SK-N-SH treated with all-trans-retinoic acid at 6 μM for 48 hours (cell line): ENCODE measurements at regions not wholly inside any gene's neighbourhood (a gene's known extent, or its start where the extent isn't known, plus 50 kb on each side); places are given as distances from the start of the nearest gene placed in this dataset.

Experiments used
- ESRRG ChIP-seq: fragments of 250-450 bp; sonication (Bioruptor Pico); IDR thresholded peaks from 2 replicates; pipeline ENCODE4 v1.6.1; 2021; ENCODE audit warnings: mild to moderate bottlenecking
- RARB ChIP-seq: fragments of 250-450 bp; sonication (Bioruptor Pico); IDR thresholded peaks from 2 replicates; pipeline ENCODE4 v1.8.0; 2021; ENCODE audit warnings: mild to moderate bottlenecking, moderate library complexity
- SNAI2 ChIP-seq: fragments of 250-450 bp; sonication (Bioruptor Pico); IDR thresholded peaks from 2 replicates; pipeline ENCODE4 v1.5.0; 2020; ENCODE audit warnings: mild to moderate bottlenecking, moderate library complexity
- TF ChIP-seq, protein P1 (sequence below): fragments of 250-450 bp; sonication (Bioruptor Pico); IDR thresholded peaks from 2 replicates; pipeline ENCODE4 v1.5.0; 2020; ENCODE audit warnings: mild to moderate bottlenecking, moderate library complexity

DNA sequence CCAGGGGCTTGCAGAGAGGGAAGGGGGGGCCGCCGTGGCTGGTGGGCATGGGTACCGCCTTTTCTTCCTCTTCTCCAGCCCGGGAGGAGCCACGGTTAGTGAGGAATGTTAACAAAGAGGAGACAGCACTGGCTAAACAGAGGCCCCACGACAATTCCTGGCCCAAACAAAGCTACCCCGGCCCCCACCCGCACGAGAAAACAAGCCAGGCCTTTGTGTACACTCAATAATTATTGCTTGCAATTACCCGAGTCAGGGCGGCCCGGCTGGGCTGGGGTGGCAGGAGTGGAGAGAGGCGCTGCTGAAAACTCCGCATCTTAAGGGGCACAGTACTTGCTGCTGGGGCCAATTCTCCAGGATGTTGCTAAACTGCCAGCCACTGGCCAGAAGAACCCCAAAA is 56.4 kb downstream of the IRX5 start:
- TF ChIP-seq, protein P1, sequence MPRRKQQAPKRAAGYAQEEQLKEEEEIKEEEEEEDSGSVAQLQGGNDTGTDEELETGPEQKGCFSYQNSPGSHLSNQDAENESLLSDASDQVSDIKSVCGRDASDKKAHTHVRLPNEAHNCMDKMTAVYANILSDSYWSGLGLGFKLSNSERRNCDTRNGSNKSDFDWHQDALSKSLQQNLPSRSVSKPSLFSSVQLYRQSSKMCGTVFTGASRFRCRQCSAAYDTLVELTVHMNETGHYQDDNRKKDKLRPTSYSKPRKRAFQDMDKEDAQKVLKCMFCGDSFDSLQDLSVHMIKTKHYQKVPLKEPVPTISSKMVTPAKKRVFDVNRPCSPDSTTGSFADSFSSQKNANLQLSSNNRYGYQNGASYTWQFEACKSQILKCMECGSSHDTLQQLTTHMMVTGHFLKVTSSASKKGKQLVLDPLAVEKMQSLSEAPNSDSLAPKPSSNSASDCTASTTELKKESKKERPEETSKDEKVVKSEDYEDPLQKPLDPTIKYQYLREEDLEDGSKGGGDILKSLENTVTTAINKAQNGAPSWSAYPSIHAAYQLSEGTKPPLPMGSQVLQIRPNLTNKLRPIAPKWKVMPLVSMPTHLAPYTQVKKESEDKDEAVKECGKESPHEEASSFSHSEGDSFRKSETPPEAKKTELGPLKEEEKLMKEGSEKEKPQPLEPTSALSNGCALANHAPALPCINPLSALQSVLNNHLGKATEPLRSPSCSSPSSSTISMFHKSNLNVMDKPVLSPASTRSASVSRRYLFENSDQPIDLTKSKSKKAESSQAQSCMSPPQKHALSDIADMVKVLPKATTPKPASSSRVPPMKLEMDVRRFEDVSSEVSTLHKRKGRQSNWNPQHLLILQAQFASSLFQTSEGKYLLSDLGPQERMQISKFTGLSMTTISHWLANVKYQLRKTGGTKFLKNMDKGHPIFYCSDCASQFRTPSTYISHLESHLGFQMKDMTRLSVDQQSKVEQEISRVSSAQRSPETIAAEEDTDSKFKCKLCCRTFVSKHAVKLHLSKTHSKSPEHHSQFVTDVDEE (CRISPR knock-in tag), result no peak
- TF ChIP-seq ESRRG, result no peak
- TF ChIP-seq RARB (CRISPR knock-in tag), result no peak
- TF ChIP-seq SNAI2, result no peak
